Ovary (tissue), 3 donors: ENCODE measurements at regions not wholly inside any gene's neighbourhood (a gene's known extent, or its start where the extent isn't known, plus 50 kb on each side); places are given as distances from the start of the nearest gene placed in this dataset.

Source experiments
- CTCF ChIP-seq, 3 donors: fragments of 450-650 bp in 2 of 3; fragments of 200-600 bp in 1 of 3; IDR thresholded peaks; one replicate each; pipeline versions ENCODE4 v1.5.1 to v1.8.0; 2016 to 2022; ENCODE audit warnings: antibody characterized with exemption in 3 of 3, mild to moderate bottlenecking in 1 of 3
- POLR2A ChIP-seq: fragments of 450-650 bp; IDR thresholded peaks from one replicate; pipeline ENCODE4 v1.6.1; 2017; ENCODE audit warnings: antibody characterized with exemption, mild to moderate bottlenecking, moderate library complexity
- donor health status: DM: no; HTN: no; CAD: no.

- TF ChIP-seq CTCF (IDR thresholded peaks at IDR 0.05) (no peak), POLR2A (no peak)
Measured at GRCh38 chr4:71243091-71243833, 95.6 kb upstream of the SLC4A4 start.
